Nephron (organoid): ENCODE measurements at regions not wholly inside any gene's neighbourhood (a gene's known extent, or its start where the extent isn't known, plus 50 kb on each side); places are given as distances from the start of the nearest gene placed in this dataset.

Source experiments
- H3K27ac Mint-ChIP-seq, 3 experiments: 2 replicates each; pipeline ENCODE4 v1.8.0; 2020; ENCODE audit warnings: mixed read lengths in 3 of 3, mild to moderate bottlenecking in 2 of 3, moderate library complexity in 1 of 3
- H3K27me3 Mint-ChIP-seq: 2 replicates; pipeline ENCODE4 v1.8.0; 2021; ENCODE audit warnings: low read depth, mild to moderate bottlenecking, moderate library complexity, mixed read lengths
- H3K36me3 Mint-ChIP-seq: 2 replicates; pipeline ENCODE4 v1.8.0; 2020; ENCODE audit warnings: low read depth, mixed read lengths
- H3K4me1 Mint-ChIP-seq: 2 replicates; pipeline ENCODE4 v1.8.0; 2020; ENCODE audit warnings: mixed read lengths
- H3K4me3 Mint-ChIP-seq, 3 experiments: 2 replicates each; pipeline ENCODE4 v1.8.0; 2020; ENCODE audit warnings: mild to moderate bottlenecking in 3 of 3, mixed read lengths in 3 of 3, moderate library complexity in 2 of 3
- H3K9me3 Mint-ChIP-seq: 2 replicates; pipeline ENCODE4 v1.8.0; 2020; ENCODE audit warnings: mixed read lengths
- TF ChIP-seq, protein P1 (sequence below), 3 experiments: fragments of 200-600 bp; sonication (generic); IDR thresholded peaks; one replicate each; pipeline ENCODE4 v1.5.0; 2021; ENCODE audit warnings: antibody characterized with exemption in 3 of 3; ENCODE audit not compliant: unreplicated experiment in 3 of 3

DNA sequence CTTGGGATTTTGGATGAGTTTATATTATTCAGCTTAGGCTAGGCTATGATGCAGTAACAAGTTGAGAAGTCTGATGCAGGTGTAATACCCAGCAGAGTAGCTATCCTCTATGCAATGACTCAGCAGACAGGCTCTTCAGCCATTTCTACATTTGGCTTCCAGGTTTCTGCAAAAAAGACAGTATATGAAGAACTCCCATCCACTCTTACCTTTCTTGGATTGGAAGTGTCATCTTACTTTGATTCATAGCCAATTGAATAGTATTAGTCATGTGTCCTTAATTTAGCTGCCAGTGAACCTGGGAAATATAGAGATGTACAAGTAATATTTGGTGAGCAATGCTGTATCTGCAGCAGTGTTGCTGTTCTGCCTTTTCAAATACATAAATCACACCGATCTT is 127.8 kb upstream of the NPSR1 start:
- TF ChIP-seq, protein P1, sequence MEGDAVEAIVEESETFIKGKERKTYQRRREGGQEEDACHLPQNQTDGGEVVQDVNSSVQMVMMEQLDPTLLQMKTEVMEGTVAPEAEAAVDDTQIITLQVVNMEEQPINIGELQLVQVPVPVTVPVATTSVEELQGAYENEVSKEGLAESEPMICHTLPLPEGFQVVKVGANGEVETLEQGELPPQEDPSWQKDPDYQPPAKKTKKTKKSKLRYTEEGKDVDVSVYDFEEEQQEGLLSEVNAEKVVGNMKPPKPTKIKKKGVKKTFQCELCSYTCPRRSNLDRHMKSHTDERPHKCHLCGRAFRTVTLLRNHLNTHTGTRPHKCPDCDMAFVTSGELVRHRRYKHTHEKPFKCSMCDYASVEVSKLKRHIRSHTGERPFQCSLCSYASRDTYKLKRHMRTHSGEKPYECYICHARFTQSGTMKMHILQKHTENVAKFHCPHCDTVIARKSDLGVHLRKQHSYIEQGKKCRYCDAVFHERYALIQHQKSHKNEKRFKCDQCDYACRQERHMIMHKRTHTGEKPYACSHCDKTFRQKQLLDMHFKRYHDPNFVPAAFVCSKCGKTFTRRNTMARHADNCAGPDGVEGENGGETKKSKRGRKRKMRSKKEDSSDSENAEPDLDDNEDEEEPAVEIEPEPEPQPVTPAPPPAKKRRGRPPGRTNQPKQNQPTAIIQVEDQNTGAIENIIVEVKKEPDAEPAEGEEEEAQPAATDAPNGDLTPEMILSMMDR (IDR thresholded peaks at IDR 0.05; ENCODE audit: unreplicated experiment in 3 of 3), result no peak
- Mint-ChIP-seq H3K27me3 (no peaks in the 10 kb centered on the region), H3K27ac (no peak overlapping the region), H3K4me3 (no peak overlapping the region), H3K36me3 (no peaks in the 10 kb centered on the region), H3K4me1 (no peaks in the 10 kb centered on the region), H3K9me3 (peaks cover 10% of the 10 kb centered on the region)

DNA sequence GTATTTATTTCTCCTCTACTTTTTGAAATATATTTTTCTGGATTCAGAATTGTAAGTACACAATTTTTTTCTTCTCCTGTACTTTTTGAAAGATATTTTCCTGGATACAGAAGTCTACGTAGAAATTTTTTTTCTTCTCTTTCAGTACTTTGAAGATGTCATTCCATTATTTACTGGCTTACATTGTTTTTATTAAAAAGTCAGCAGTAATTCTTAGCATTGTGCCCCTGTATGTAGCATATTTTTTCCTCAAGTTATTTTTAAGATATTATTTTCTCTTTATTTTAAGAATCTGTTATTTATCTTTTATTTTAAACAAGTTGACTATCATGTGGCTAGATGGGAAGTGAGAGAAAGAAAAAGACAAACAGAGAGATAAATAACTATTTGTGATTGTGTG is 119.0 kb upstream of the NPSR1 start:
- TF ChIP-seq, protein P1 (IDR thresholded peaks at IDR 0.05; ENCODE audit: unreplicated experiment in 3 of 3), result no peak
- H3K4me3 Mint-ChIP-seq, result no peak overlapping the region
- no peaks in the 10 kb centered on the region for H3K4me1 Mint-ChIP-seq
- H3K27me3 Mint-ChIP-seq, result no peaks in the 10 kb centered on the region
- no peaks in the 10 kb centered on the region for H3K36me3 Mint-ChIP-seq
- peaks cover 23% of the 10 kb centered on the region for H3K9me3 Mint-ChIP-seq
- no peak overlapping the region for H3K27ac Mint-ChIP-seq

- Mint-ChIP-seq H3K4me1 (no peaks in the 10 kb centered on the region), H3K27me3 (no peaks in the 10 kb centered on the region), H3K4me3 (no peak overlapping the region), H3K9me3 (peaks cover 17% of the 10 kb centered on the region), H3K36me3 (no peaks in the 10 kb centered on the region), H3K27ac (no peak overlapping the region)
- TF ChIP-seq, protein P1 (IDR thresholded peaks at IDR 0.05; ENCODE audit: unreplicated experiment in 3 of 3), result no peak
Observed at GRCh38 chr7:34544621-34545020, 113.4 kb upstream of the NPSR1 start.

- TF ChIP-seq, protein P1 (IDR thresholded peaks at IDR 0.05; ENCODE audit: unreplicated experiment in 3 of 3), result no peak
- H3K4me3 Mint-ChIP-seq, result no peak overlapping the region
- peaks cover 22% of the 10 kb centered on the region for H3K9me3 Mint-ChIP-seq
- no peaks in the 10 kb centered on the region for H3K36me3 Mint-ChIP-seq
- H3K4me1 Mint-ChIP-seq, result no peaks in the 10 kb centered on the region
- H3K27me3 Mint-ChIP-seq, result no peaks in the 10 kb centered on the region
- no peak overlapping the region for H3K27ac Mint-ChIP-seq
Observed at GRCh38 chr7:34550996-34551395, 107.0 kb upstream of the NPSR1 start.

GRCh38 chr7:34552502-34552901 is 105.5 kb upstream of the NPSR1 start:
- H3K27ac Mint-ChIP-seq, result no peak overlapping the region
- H3K4me3 Mint-ChIP-seq, result no peak overlapping the region
- H3K4me1 Mint-ChIP-seq, result no peaks in the 10 kb centered on the region
- peaks cover 36% of the 10 kb centered on the region for H3K9me3 Mint-ChIP-seq
- TF ChIP-seq, protein P1 (IDR thresholded peaks at IDR 0.05; ENCODE audit: unreplicated experiment in 3 of 3), result no peak
- no peaks in the 10 kb centered on the region for H3K27me3 Mint-ChIP-seq
- H3K36me3 Mint-ChIP-seq, result no peaks in the 10 kb centered on the region

GRCh38 chr7:34558022-34558421 is 100.0 kb upstream of the NPSR1 start:
- peaks cover 33% of the 10 kb centered on the region for H3K9me3 Mint-ChIP-seq
- TF ChIP-seq, protein P1 (IDR thresholded peaks at IDR 0.05; ENCODE audit: unreplicated experiment in 3 of 3), result no peak
- H3K4me3 Mint-ChIP-seq, result no peak overlapping the region
- no peaks in the 10 kb centered on the region for H3K36me3 Mint-ChIP-seq
- H3K4me1 Mint-ChIP-seq, result no peaks in the 10 kb centered on the region
- H3K27ac Mint-ChIP-seq, result no peak overlapping the region
- H3K27me3 Mint-ChIP-seq, result no peaks in the 10 kb centered on the region
